ENCODE measurements at regions not wholly inside any gene's neighbourhood (a gene's known extent, or its start where the extent isn't known, plus 50 kb on each side); places are given as distances from the start of the nearest gene placed in this dataset.

GRCh38 chr6:148244217-148244935, 98.3 kb upstream of the SASH1 start:
- H3K79me2 ChIP-seq (ENCODE audit: low read length) = no peaks in the 10 kb centered on the region
- no peaks in the 10 kb centered on the region for H3K9me3 ChIP-seq (ENCODE audit: low read length)
- H3K27ac ChIP-seq (ENCODE audit: low read length) = no peak overlapping the region
- DNase-seq = no peak
- H3F3A ChIP-seq (ENCODE audit: low read length, unreplicated experiment) = no peaks in the 10 kb centered on the region
- CTCF ChIA-PET = no interaction called here
- no peaks in the 10 kb centered on the region for H3K27me3 ChIP-seq (ENCODE audit: low read length)
- no peak overlapping the region for H2AFZ ChIP-seq (ENCODE audit: low read length)
- no peaks in the 10 kb centered on the region for H3K9me2 ChIP-seq (replicated peaks; ENCODE audit: low read length)
- H3K9ac ChIP-seq (ENCODE audit: low read length) = no peak overlapping the region
- POLR2A ChIA-PET (ENCODE audit: unreplicated experiment) = no interaction called here
- no peak overlapping the region for H3K4me2 ChIP-seq (ENCODE audit: low read length)
- BruUV-seq (replicated peaks) = no TSS peak
- TF ChIP-seq CTCF (conservative IDR thresholded peaks at IDR 0.05; ENCODE audit: low read depth, low read length) (no peak), EZH2 (IDR thresholded peaks at IDR 0.05; ENCODE audit: low read length, unreplicated experiment) (no peak), EZH2phosphoT487 (IDR thresholded peaks at IDR 0.05; ENCODE audit: borderline replicate concordance, low read length) (no peak)
- no peaks in the 10 kb centered on the region for H4K20me1 ChIP-seq (ENCODE audit: low read length)
- no peak overlapping the region for H3K4me3 ChIP-seq (ENCODE audit: low read length)
- H3K36me3 ChIP-seq (ENCODE audit: low read depth, low read length) = no peaks in the 10 kb centered on the region
- H3K4me1 ChIP-seq (ENCODE audit: insufficient read depth, low read length) = no peaks in the 10 kb centered on the region
- no peak for ATAC-seq
- intact Hi-C loops (cut with micrococcal nuclease) = no loop called here

GRCh38 chr6:148247386-148248063, 95.1 kb upstream of the SASH1 start:
- ATAC-seq (no peak), DNase-seq (no peak)
- TF ChIP-seq EZH2 (IDR thresholded peaks at IDR 0.05; ENCODE audit: low read length, unreplicated experiment) (no peak), CTCF (conservative IDR thresholded peaks at IDR 0.05; ENCODE audit: low read depth, low read length) (no peak), EZH2phosphoT487 (IDR thresholded peaks at IDR 0.05; ENCODE audit: borderline replicate concordance, low read length) (no peak)
- no peak overlapping the region for H3K4me3 ChIP-seq (ENCODE audit: low read length)
- CTCF ChIA-PET = no interaction called here
- H4K20me1 ChIP-seq (ENCODE audit: low read length) = no peaks in the 10 kb centered on the region
- POLR2A ChIA-PET (ENCODE audit: unreplicated experiment) = interaction anchor here (0.6 kb wide), 1 partner anchor 1042 kb away, joined by 11 read pairs; no protein-coding TSS in a partner anchor
- BruUV-seq (replicated peaks) = no TSS peak
- H3K36me3 ChIP-seq (ENCODE audit: low read depth, low read length) = no peaks in the 10 kb centered on the region
- intact Hi-C loops (cut with micrococcal nuclease) = no loop called here
- no peaks in the 10 kb centered on the region for H3K9me3 ChIP-seq (ENCODE audit: low read length)
- H3K4me2 ChIP-seq (ENCODE audit: low read length) = no peak overlapping the region
- no peak overlapping the region for H3K27ac ChIP-seq (ENCODE audit: low read length)
- H3K4me1 ChIP-seq (ENCODE audit: insufficient read depth, low read length) = no peaks in the 10 kb centered on the region
- no peaks in the 10 kb centered on the region for H3K9me2 ChIP-seq (replicated peaks; ENCODE audit: low read length)
- H3K79me2 ChIP-seq (ENCODE audit: low read length) = no peaks in the 10 kb centered on the region
- H3K27me3 ChIP-seq (ENCODE audit: low read length) = no peaks in the 10 kb centered on the region
- no peaks in the 10 kb centered on the region for H3F3A ChIP-seq (ENCODE audit: low read length, unreplicated experiment)
- no peak overlapping the region for H3K9ac ChIP-seq (ENCODE audit: low read length)
- no peak overlapping the region for H2AFZ ChIP-seq (ENCODE audit: low read length)

GRCh38 chr6:148249160-148249559, 93.5 kb upstream of the SASH1 start:
- H3K79me2 ChIP-seq (ENCODE audit: low read length) = no peaks in the 10 kb centered on the region
- CTCF ChIA-PET = interaction anchor here (1.2 kb wide), 1 partner anchor 69 kb away, joined by 4 read pairs; no protein-coding TSS in a partner anchor
- H3K27me3 ChIP-seq (ENCODE audit: low read length) = no peaks in the 10 kb centered on the region
- H4K20me1 ChIP-seq (ENCODE audit: low read length) = no peaks in the 10 kb centered on the region
- POLR2A ChIA-PET (ENCODE audit: unreplicated experiment) = no interaction called here
- H3K27ac ChIP-seq (ENCODE audit: low read length) = no peak overlapping the region
- no peak for DNase-seq
- no peaks in the 10 kb centered on the region for H3K4me1 ChIP-seq (ENCODE audit: insufficient read depth, low read length)
- no peak overlapping the region for H3K4me2 ChIP-seq (ENCODE audit: low read length)
- H2AFZ ChIP-seq (ENCODE audit: low read length) = no peak overlapping the region
- H3K4me3 ChIP-seq (ENCODE audit: low read length) = no peak overlapping the region
- TF ChIP-seq CTCF (conservative IDR thresholded peaks at IDR 0.05; ENCODE audit: low read depth, low read length) (no peak), EZH2phosphoT487 (IDR thresholded peaks at IDR 0.05; ENCODE audit: borderline replicate concordance, low read length) (no peak), EZH2 (IDR thresholded peaks at IDR 0.05; ENCODE audit: low read length, unreplicated experiment) (no peak)
- ATAC-seq = no peak
- no peak overlapping the region for H3K9ac ChIP-seq (ENCODE audit: low read length)
- intact Hi-C loops (cut with micrococcal nuclease) = no loop called here
- H3F3A ChIP-seq (ENCODE audit: low read length, unreplicated experiment) = no peaks in the 10 kb centered on the region
- H3K36me3 ChIP-seq (ENCODE audit: low read depth, low read length) = no peaks in the 10 kb centered on the region
- no peaks in the 10 kb centered on the region for H3K9me3 ChIP-seq (ENCODE audit: low read length)
- no TSS peak for BruUV-seq (replicated peaks)
- H3K9me2 ChIP-seq (replicated peaks; ENCODE audit: low read length) = no peaks in the 10 kb centered on the region

Measured in PC-3 (cell line).